GM19468 (cell line): ENCODE measurements at regions not wholly inside any gene's neighbourhood (a gene's known extent, or its start where the extent isn't known, plus 50 kb on each side); places are given as distances from the start of the nearest gene placed in this dataset.
"Not testable (repeated sequence)": the region's sequence is repeated elsewhere in the genome, so short reads cannot be mapped to it uniquely, and the experiment has no call there.

Experiments used
- ATAC-seq: cut with Tn5 transposase; IDR thresholded peaks from one replicate; pipeline ENCODE4 v1.9.1; 2021; ENCODE audit warnings: mild to moderate bottlenecking, moderate library complexity, moderate number of reproducible peaks; ENCODE audit not compliant: unreplicated experiment; ENCODE audit errors: extremely low read depth

- not testable (repeated sequence) for ATAC-seq
Measured at GRCh38 chr12:131440209-131441059, 270.5 kb upstream of the SFSWAP start.

- no peak for ATAC-seq
Measured at GRCh38 chr12:131441060-131441396, 269.9 kb upstream of the SFSWAP start.

GRCh38 chr12:131441638-131442336 is 269.1 kb upstream of the SFSWAP start:
- ATAC-seq: no peak

GRCh38 chr12:131442337-131442918 is 268.5 kb upstream of the SFSWAP start:
- ATAC-seq: no peak

- ATAC-seq: no peak
Measured at GRCh38 chr12:131443019-131444000, 267.6 kb upstream of the SFSWAP start.

GRCh38 chr12:131444220-131445164 is 266.4 kb upstream of the SFSWAP start:
- ATAC-seq: no peak

GRCh38 chr12:131445184-131445774 is 265.6 kb upstream of the SFSWAP start:
- no peak for ATAC-seq

- no peak for ATAC-seq
Measured at GRCh38 chr12:131445795-131446194, 265.1 kb upstream of the SFSWAP start.

- not testable (repeated sequence) for ATAC-seq
Measured at GRCh38 chr12:131447636-131448035, 263.3 kb upstream of the SFSWAP start.

GRCh38 chr12:131448254-131448795 is 262.6 kb upstream of the SFSWAP start:
- no peak for ATAC-seq

GRCh38 chr12:131449027-131449426 is 261.9 kb upstream of the SFSWAP start:
- no peak for ATAC-seq

- ATAC-seq: no peak
Measured at GRCh38 chr12:131452444-131452860, 258.4 kb upstream of the SFSWAP start.

- ATAC-seq: peak; percentile 80
Measured at GRCh38 chr12:131454418-131455217, 256.3 kb upstream of the SFSWAP start.

- no peak for ATAC-seq
Measured at GRCh38 chr12:131455218-131455506, 255.7 kb upstream of the SFSWAP start.

- ATAC-seq: no peak
Measured at GRCh38 chr12:131455581-131456110, 255.2 kb upstream of the SFSWAP start.

GRCh38 chr12:131456301-131457027 is 254.4 kb upstream of the SFSWAP start:
- ATAC-seq: no peak

- ATAC-seq: no peak
Measured at GRCh38 chr12:131457028-131457310, 253.9 kb upstream of the SFSWAP start.
